ENCODE measurements at regions not wholly inside any gene's neighbourhood (a gene's known extent, or its start where the extent isn't known, plus 50 kb on each side); places are given as distances from the start of the nearest gene placed in this dataset.

- H3K27ac ChIP-seq (ENCODE audit: low read depth, low read length): peak overlapping the region; percentile 37
- peak in 2 of 6 donors; percentile 53 to 54 for DNase-seq (ENCODE audit: low read depth in 4 of 6, low spot score in 6 of 6)
- H3K4me3 ChIP-seq (ENCODE audit: low read depth, low read length): no peak overlapping the region
- H3K4me1 ChIP-seq (ENCODE audit: control insufficient read depth, insufficient read depth, low read length): peaks cover 11% of the 10 kb centered on the region
- no CpG with 5 or more reads among the region's 3 CpGs for WGBS (ENCODE audit: insufficient coverage)
- no peaks in the 10 kb centered on the region for H3K9me3 ChIP-seq (ENCODE audit: control insufficient read depth, insufficient read depth, low read length)
- no peaks in the 10 kb centered on the region for H3K27me3 ChIP-seq (ENCODE audit: control insufficient read depth, insufficient read depth, low read length)
- H3K36me3 ChIP-seq (ENCODE audit: control insufficient read depth, insufficient read depth, low read length): no peaks in the 10 kb centered on the region
Measured at GRCh38 chr12:76274420-76275083, 73.7 kb downstream of the BBS10 start.

GRCh38 chr12:76272287-76272686 lies 75.9 kb downstream of the BBS10 start:
- Histone ChIP-seq H3K4me1 (ENCODE audit: control insufficient read depth, insufficient read depth, low read length) (peaks cover 11% of the 10 kb centered on the region), H3K4me3 (ENCODE audit: low read depth, low read length) (no peak overlapping the region), H3K27ac (ENCODE audit: low read depth, low read length) (peak overlapping the region; percentile 57), H3K36me3 (ENCODE audit: control insufficient read depth, insufficient read depth, low read length) (no peaks in the 10 kb centered on the region), H3K9me3 (ENCODE audit: control insufficient read depth, insufficient read depth, low read length) (no peaks in the 10 kb centered on the region), H3K27me3 (ENCODE audit: control insufficient read depth, insufficient read depth, low read length) (no peaks in the 10 kb centered on the region)
- WGBS (ENCODE audit: insufficient coverage): 19% methylated on average over 4 of the region's 4 CpGs
- DNase-seq (ENCODE audit: low read depth in 4 of 6, low spot score in 6 of 6): peak in 4 of 6 donors; percentile 48 to 81 (median 62)

GRCh38 chr12:76270657-76271358 lies 77.4 kb downstream of the BBS10 start:
- Histone ChIP-seq H3K4me1 (ENCODE audit: control insufficient read depth, insufficient read depth, low read length) (peaks cover 11% of the 10 kb centered on the region), H3K4me3 (ENCODE audit: low read depth, low read length) (no peak overlapping the region), H3K9me3 (ENCODE audit: control insufficient read depth, insufficient read depth, low read length) (no peaks in the 10 kb centered on the region), H3K27me3 (ENCODE audit: control insufficient read depth, insufficient read depth, low read length) (no peaks in the 10 kb centered on the region), H3K27ac (ENCODE audit: low read depth, low read length) (no peak overlapping the region), H3K36me3 (ENCODE audit: control insufficient read depth, insufficient read depth, low read length) (no peaks in the 10 kb centered on the region)
- no peak for DNase-seq (ENCODE audit: low read depth in 4 of 6, low spot score in 6 of 6)
- no CpG with 5 or more reads among the region's 2 CpGs for WGBS (ENCODE audit: insufficient coverage)

- Histone ChIP-seq H3K27me3 (ENCODE audit: control insufficient read depth, insufficient read depth, low read length) (no peaks in the 10 kb centered on the region), H3K9me3 (ENCODE audit: control insufficient read depth, insufficient read depth, low read length) (no peaks in the 10 kb centered on the region), H3K4me3 (ENCODE audit: low read depth, low read length) (no peak overlapping the region), H3K36me3 (ENCODE audit: control insufficient read depth, insufficient read depth, low read length) (no peaks in the 10 kb centered on the region), H3K27ac (ENCODE audit: low read depth, low read length) (no peak overlapping the region), H3K4me1 (ENCODE audit: control insufficient read depth, insufficient read depth, low read length) (peaks cover 5% of the 10 kb centered on the region)
- no CpG with 5 or more reads among the region's 1 CpG for WGBS (ENCODE audit: insufficient coverage)
- DNase-seq (ENCODE audit: low read depth in 4 of 6, low spot score in 6 of 6): no peak
Measured at GRCh38 chr12:76268267-76268666, 79.9 kb downstream of the BBS10 start.

DNA sequence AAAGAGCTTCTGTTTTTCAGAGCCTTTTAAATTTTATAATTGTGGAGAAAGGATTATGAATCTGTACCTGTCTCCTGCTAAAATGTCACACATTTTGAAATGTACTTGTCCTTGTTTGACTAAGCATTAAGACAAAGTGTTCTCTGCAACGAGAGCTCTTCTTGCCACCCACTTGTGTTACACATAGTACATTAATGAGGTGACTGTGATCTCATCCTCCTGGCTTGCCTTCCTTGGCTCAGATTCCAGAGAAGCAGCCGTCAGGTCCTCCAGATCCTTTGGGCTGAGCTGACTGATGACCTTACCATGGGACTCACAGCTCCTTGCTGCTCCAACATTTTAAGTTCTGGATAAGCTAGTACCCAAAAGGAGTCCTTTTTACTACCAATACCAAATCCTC lies 81.4 kb downstream of the BBS10 start:
- 29% methylated on average over 1 of the region's 2 CpGs for WGBS (ENCODE audit: insufficient coverage)
- no peaks in the 10 kb centered on the region for H3K36me3 ChIP-seq (ENCODE audit: control insufficient read depth, insufficient read depth, low read length)
- peaks cover 2% of the 10 kb centered on the region for H3K4me1 ChIP-seq (ENCODE audit: control insufficient read depth, insufficient read depth, low read length)
- H3K27ac ChIP-seq (ENCODE audit: low read depth, low read length): no peak overlapping the region
- H3K27me3 ChIP-seq (ENCODE audit: control insufficient read depth, insufficient read depth, low read length): no peaks in the 10 kb centered on the region
- no peak overlapping the region for H3K4me3 ChIP-seq (ENCODE audit: low read depth, low read length)
- DNase-seq (ENCODE audit: low read depth in 4 of 6, low spot score in 6 of 6): peak in 1 of 6 donors; percentile 28
- no peaks in the 10 kb centered on the region for H3K9me3 ChIP-seq (ENCODE audit: control insufficient read depth, insufficient read depth, low read length)

GRCh38 chr12:76265424-76266180 lies 82.6 kb downstream of the BBS10 start:
- Histone ChIP-seq H3K36me3 (ENCODE audit: control insufficient read depth, insufficient read depth, low read length) (no peaks in the 10 kb centered on the region), H3K27me3 (ENCODE audit: control insufficient read depth, insufficient read depth, low read length) (no peaks in the 10 kb centered on the region), H3K4me3 (ENCODE audit: low read depth, low read length) (no peak overlapping the region), H3K27ac (ENCODE audit: low read depth, low read length) (no peak overlapping the region), H3K9me3 (ENCODE audit: control insufficient read depth, insufficient read depth, low read length) (no peaks in the 10 kb centered on the region), H3K4me1 (ENCODE audit: control insufficient read depth, insufficient read depth, low read length) (no peaks in the 10 kb centered on the region)
- DNase-seq (ENCODE audit: low read depth in 4 of 6, low spot score in 6 of 6): no peak
- 100% methylated on average over 2 of the region's 3 CpGs for WGBS (ENCODE audit: insufficient coverage)

DNA sequence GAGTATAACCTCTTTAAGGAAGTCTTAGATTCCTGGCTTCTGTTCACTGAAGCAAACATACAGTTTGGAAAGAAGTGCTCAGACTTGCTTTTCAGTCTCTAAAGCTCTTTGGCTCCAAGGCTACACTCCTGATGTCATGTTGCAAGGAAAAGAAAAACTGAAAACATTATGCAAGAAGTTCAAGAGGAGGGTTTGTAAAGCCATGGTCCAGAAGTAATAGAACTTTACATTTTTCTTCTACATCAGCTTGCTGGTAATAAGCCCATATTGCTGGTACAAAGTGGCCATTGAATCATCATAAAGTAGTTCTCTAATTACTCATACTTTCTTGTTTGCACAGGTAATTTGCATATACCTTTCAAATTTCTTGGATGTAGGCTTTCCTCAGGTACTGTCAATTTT lies 83.6 kb downstream of the BBS10 start:
- no peak overlapping the region for H3K27ac ChIP-seq (ENCODE audit: low read depth, low read length)
- H3K27me3 ChIP-seq (ENCODE audit: control insufficient read depth, insufficient read depth, low read length): no peaks in the 10 kb centered on the region
- H3K9me3 ChIP-seq (ENCODE audit: control insufficient read depth, insufficient read depth, low read length): no peaks in the 10 kb centered on the region
- no peaks in the 10 kb centered on the region for H3K36me3 ChIP-seq (ENCODE audit: control insufficient read depth, insufficient read depth, low read length)
- no peak overlapping the region for H3K4me3 ChIP-seq (ENCODE audit: low read depth, low read length)
- no peaks in the 10 kb centered on the region for H3K4me1 ChIP-seq (ENCODE audit: control insufficient read depth, insufficient read depth, low read length)
- DNase-seq (ENCODE audit: low read depth in 4 of 6, low spot score in 6 of 6): peak in 1 of 6 donors; percentile 13

DNA sequence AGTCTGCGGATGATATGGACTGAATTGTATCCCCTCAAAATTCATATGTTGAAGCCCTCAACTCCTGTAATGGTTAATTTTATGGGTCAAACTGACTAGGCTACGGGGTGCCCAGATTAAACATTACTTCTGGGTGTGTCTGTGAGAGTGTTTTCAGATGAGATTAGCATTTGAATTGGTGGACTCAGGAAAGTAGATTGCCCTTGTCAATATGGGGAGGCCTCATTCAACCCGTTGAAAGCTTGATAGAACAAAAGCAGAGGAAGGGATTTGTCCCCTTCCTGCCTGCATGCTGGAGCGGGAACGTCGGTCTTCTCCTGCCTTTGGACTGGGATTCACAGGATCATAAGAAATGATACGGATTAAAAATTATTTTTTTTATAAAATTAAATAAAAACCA lies 84.5 kb downstream of the BBS10 start:
- H3K4me1 ChIP-seq (ENCODE audit: control insufficient read depth, insufficient read depth, low read length): no peaks in the 10 kb centered on the region
- 25% methylated on average over 1 of the region's 7 CpGs for WGBS (ENCODE audit: insufficient coverage)
- H3K9me3 ChIP-seq (ENCODE audit: control insufficient read depth, insufficient read depth, low read length): no peaks in the 10 kb centered on the region
- DNase-seq (ENCODE audit: low read depth in 4 of 6, low spot score in 6 of 6): no peak
- no peaks in the 10 kb centered on the region for H3K36me3 ChIP-seq (ENCODE audit: control insufficient read depth, insufficient read depth, low read length)
- H3K27ac ChIP-seq (ENCODE audit: low read depth, low read length): no peak overlapping the region
- no peak overlapping the region for H3K4me3 ChIP-seq (ENCODE audit: low read depth, low read length)
- H3K27me3 ChIP-seq (ENCODE audit: control insufficient read depth, insufficient read depth, low read length): no peaks in the 10 kb centered on the region

DNA sequence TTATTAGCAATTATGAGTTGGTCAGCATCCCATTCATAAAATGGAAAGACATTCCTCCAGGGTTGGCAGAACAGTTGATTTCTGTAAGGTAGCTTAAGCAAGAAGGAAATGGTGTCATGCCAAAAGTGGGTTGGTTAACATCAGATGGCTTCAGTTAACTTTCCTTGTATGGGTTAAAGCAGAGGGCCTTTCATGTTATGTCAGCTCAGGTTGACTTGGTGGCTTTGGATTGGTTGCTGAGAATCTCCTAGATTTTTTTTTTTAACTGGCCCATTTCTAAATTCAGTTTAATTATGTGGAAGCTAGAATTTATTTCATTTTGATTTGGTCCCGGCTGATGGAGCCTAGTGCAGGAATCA lies 87.8 kb downstream of the BBS10 start:
- no peak overlapping the region for H3K4me3 ChIP-seq (ENCODE audit: low read depth, low read length)
- H3K4me1 ChIP-seq (ENCODE audit: control insufficient read depth, insufficient read depth, low read length): no peaks in the 10 kb centered on the region
- DNase-seq (ENCODE audit: low read depth in 4 of 6, low spot score in 6 of 6): no peak
- no CpG with 5 or more reads among the region's 1 CpG for WGBS (ENCODE audit: insufficient coverage)
- H3K9me3 ChIP-seq (ENCODE audit: control insufficient read depth, insufficient read depth, low read length): no peaks in the 10 kb centered on the region
- H3K27ac ChIP-seq (ENCODE audit: low read depth, low read length): no peak overlapping the region
- H3K36me3 ChIP-seq (ENCODE audit: control insufficient read depth, insufficient read depth, low read length): no peaks in the 10 kb centered on the region
- no peaks in the 10 kb centered on the region for H3K27me3 ChIP-seq (ENCODE audit: control insufficient read depth, insufficient read depth, low read length)
